Left hindlimb (tissue), 1 donor: ENCODE measurements at regions not wholly inside any gene's neighbourhood (a gene's known extent, or its start where the extent isn't known, plus 50 kb on each side); places are given as distances from the start of the nearest gene placed in this dataset.
"Not testable (repeated sequence)": the region's sequence is repeated elsewhere in the genome, so short reads cannot be mapped to it uniquely, and the experiment has no call there.

Experiments
- DNase-seq: peaks from one replicate; pipeline ENCODE4 v3.0.0-alpha.2; 2018

GRCh38 chr11:80720295-80720694 lies 1279.5 kb upstream of the TENM4 start:
- DNase-seq, result no peak

GRCh38 chr11:80719292-80719646 lies 1278.4 kb upstream of the TENM4 start:
- DNase-seq, result no peak

DNA sequence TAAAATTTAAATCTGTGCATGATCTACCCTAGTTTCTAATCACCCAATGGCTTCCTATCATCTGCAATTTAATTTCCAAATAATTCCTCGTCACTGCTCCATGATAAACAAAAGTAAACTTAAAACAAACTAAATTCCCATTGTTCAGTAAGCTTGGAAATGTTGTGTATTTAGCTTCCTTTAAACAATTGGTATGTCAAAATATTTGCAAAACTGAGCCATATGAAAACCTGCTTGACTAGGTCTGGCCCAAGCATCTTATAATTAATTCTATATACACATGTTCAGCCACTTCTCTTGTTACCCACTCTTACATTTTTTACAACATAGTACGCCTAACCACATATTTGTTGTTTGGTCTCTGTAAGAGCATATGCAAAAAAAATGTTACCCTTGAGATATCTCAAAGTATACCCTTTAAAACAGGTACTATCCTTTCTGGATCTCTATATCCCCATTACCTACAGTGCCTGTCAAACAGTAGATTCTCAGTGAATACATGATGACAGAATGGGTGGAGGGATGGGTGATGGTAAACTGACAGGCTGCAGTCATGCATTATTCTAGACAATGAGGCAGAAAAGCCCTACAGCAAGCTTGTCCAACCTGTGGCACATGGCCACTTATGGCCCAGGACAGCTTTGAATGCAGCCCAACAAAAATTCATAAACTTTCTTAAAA lies 1277.9 kb upstream of the TENM4 start:
- no peak for DNase-seq

- DNase-seq, result no peak
Observed at GRCh38 chr11:80702264-80702663, 1261.4 kb upstream of the TENM4 start.

DNA sequence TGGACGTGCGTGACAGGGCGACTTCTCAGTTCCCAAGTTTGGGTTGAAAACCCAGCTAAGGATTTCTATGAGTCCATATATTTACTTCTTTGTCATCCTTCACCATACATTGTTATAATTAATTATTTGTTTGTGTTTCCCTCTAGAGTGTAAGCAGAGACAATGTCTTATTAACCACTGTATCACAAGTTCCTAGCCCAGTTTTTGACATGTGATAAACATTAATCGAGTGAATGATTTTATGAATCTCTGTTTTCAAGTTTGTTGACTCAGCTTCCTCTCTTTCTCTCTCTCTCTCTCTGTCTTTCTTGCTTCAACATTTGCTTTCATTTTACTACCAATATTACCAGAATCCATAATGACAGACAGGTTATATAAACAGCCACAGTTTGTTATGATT lies 1259.6 kb upstream of the TENM4 start:
- DNase-seq, result no peak

DNA sequence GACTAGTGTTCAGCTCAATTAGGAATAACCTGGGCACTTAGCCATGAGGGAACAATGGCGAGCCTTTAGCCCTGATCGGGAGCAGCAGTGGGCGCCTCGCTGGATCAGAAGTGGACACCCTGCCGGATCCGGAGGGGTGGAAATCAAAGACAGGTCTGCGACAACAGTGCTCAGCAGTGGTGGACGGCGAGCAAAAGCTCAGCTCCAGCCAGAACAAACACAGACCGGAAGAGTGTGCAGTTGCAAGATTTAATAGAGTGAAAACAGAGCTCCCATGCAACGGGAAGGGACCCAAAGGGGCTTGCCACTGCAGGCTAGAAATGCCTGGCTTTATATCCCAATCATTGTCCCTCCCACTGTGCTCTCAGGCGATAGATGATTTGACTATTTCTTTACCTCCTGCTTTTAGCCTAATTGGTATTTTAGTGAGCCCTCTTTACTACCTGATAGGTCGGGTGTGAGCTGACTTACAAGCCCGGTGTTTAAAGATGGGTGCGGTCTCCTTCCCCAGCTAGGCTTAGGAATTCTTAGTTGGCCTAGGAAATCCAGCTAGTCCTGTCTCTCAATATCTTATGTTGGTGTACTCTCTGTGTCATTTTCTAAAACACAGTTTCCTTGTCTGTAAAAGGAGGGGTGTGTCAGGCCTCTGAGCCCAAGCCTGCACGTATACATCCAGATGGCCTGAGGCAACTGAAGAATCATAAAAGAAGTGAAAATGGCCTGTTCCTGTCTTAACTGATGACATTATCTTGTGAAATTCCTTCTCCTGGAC lies 1258.8 kb upstream of the TENM4 start:
- DNase-seq, result not testable (repeated sequence)

DNA sequence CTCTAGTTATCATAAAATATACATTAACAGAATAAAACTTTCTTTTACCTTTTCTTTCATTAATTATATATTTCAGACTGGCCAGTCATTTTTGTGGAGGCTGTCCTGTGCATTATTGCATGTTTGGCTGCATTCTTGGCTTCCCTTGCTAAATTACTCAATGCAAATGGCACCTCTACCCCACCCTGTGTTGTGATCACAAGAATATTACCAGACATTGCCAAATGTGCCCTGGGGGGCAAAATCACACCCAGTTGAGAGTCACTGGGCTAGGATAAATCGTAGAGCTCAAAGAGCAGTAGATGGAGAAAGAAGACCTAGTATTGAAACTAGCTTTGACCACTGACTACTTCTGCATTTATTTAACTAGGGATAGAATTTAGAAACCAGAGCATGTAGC lies 1257.8 kb upstream of the TENM4 start:
- DNase-seq, result no peak

GRCh38 chr11:80694385-80694784 lies 1253.6 kb upstream of the TENM4 start:
- no peak for DNase-seq

DNA sequence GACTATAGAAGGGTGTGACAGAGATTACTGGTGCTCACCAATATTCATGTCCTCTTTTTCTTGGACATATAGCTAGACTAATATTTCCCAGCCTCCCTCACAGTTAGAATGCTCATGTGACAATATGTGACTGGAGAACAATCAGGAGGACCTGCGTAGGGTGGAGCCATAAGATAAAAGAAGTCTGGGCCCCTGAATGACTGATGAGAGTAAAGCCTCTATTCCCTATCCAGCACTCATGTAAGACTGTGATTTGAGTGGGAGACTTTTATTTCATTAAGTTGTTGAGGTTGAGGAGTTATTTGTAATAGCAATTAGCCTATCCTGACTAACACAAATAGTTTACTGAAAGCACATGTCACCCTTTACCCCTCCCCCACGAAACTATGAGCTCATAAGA lies 1247.1 kb upstream of the TENM4 start:
- DNase-seq, result no peak

DNA sequence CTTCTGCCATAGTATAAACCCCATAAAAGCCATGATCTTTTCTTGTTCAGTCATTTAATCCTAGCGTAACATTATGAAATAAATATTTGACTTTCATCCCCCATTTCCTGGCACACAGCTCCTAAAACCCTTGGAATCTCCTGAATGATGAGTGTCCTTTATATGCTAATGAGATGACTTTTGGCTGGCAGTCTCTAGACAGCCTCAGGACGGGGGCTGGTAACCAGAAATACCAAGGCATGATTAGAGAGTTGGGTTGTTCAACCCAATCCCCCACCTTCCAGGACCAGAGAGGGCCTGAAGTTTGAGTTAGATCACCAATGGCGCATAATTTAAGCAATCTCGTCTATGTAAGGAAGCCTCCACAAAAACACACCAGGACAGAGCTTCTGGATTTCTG lies 1246.1 kb upstream of the TENM4 start:
- no peak for DNase-seq

GRCh38 chr11:80673566-80673965 lies 1232.7 kb upstream of the TENM4 start:
- DNase-seq, result no peak

DNA sequence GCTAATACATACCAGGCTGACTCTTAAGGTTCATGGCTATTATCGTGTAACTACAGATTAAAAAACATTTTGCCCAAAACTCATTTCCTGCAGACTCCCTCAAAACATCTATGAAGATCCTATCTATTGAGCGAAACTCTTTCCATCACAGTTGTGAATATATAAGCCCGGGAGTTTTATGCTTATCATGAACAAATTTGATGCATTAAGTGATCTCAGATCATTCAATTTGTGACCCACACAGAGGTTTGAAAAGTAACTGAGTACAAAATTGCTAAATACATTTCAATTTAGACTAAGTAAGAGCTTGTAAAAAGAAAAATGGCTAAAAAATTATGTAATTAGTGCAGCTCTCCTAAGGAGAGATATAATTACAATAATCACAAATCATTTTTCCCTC lies 1228.8 kb upstream of the TENM4 start:
- no peak for DNase-seq

DNA sequence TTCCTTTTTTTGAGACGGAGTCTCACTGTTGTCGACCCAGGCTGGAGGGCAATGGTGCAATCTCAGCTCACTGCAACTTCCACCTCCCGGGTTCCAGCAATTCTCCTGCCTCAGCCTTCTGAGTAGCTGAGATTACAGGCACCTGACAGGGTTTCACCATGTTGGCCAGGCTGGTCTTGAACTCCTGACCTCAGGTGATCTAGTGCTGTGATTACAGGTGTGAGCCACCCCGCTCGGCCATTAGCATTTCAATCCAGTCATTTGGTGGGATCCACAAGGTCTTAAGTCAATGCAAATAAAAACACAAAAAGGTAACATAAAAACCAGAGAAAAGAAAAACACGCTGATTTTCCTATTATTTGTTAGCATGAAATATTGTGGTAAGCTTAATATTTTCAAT lies 1227.2 kb upstream of the TENM4 start:
- no peak for DNase-seq

GRCh38 chr11:80655834-80656233 lies 1215.0 kb upstream of the TENM4 start:
- DNase-seq, result no peak

DNA sequence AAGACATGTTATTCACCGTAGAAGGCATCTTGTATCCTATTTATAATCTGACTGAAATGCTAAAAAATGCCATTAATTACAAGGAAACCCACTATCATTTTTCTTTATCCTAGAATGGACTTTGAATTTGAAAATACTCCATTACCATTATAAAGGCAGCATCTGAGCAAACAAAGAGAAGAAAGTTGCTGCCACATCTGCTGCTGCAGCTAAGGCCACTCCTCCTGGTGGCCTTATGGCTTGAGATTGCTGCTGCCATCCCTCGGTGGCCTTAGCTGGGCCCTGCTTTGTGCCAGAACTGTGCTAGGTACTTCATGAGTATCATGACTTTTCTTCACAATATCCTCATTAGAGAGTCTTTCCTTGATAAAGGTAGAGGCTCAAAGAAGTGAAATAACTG lies 1210.1 kb upstream of the TENM4 start:
- no peak for DNase-seq

GRCh38 chr11:80649186-80649585 lies 1208.4 kb upstream of the TENM4 start:
- DNase-seq, result no peak

DNA sequence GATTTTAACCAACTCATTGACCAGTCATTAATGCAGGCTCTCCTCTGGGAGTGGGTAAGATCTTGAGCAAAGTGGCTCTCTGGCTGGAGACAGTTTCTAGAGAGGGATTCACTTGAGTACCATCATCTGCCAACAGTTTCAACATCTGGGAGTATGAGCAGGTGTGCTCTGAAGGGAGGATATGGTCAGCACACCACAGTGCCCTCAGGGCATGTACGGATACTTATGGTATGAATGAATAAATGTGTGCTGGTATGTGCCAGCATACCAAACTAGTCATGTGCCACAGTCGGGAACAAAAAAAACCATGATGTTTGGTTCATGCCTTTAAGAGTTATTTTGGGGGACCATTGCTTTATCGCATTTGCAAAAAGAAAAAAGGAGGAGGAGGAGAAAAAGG lies 1197.5 kb upstream of the TENM4 start:
- no peak for DNase-seq

DNA sequence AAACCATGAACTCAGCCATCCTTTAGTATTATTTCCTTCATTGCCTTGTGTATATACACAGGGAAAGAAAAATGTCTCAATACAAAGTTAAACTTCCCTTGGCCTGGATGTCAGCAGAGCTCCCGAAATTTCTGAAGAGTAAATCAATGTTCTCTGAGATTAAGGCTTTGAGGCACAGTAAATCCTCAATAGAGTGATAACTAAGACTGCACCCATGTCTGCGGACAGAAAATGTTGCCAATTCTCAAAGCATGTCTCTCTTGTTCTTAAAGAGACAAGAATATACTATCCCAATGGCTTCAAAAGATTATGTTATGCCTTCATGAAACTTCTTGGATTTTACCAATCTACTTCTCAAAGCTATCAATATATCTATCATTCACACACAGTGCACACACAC lies 1196.7 kb upstream of the TENM4 start:
- DNase-seq, result no peak

DNA sequence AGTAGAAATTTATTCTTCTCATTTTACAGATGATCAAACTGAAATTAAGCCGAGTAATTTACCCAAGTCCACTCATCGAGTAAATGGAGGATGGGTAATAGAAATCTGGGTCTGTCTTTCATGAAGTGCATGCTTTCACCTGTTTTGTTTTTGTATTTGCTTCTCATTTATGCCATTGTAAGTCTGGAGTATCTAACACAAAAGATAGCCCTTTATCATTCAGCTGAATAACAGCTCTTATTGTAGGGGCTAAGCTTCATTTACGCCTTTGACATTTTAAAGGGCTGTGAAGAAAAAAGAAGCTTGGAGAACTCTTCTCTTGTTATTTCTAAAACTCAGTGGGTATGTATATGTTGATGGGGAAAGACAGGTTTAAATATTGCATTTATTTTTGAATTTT lies 1196.2 kb upstream of the TENM4 start:
- DNase-seq, result no peak

DNA sequence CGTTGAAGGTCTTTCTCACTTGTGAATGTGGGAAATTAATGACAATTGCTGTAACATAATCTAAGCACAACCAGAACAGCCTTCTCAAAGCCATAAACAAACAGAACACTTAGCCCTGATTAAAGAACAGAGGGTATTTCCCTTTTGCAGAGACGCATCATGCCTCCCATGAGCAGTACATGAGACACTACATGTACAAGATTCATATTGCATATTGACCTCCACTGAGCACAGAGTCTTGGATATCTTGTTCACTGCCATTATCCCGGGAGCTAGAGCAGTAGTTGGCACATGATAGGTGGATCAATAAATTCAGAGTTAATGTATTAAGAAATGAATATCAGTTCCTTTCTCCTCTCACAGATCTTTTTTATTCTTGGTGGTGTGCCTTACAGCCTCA lies 1194.3 kb upstream of the TENM4 start:
- DNase-seq, result no peak

DNA sequence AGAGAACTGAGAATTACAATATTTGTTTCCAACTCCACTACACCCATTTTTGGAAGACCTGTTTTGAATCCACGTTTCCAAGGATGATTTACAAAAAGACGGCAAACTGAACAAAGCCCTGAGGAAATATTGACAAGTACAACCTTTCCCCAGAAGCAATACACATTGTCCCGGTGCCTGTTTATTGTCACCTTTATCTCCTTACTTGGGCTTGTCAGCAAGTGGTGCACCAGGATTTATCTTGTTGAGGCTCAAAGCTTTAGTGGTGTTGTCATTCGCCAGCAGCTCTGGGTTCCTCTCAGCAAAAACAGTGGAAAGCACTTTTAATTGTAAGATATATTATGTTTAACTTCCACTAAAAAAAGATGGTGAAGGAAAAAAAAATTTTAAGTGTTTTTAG lies 1191.9 kb upstream of the TENM4 start:
- no peak for DNase-seq

GRCh38 chr11:80632156-80632555 lies 1191.3 kb upstream of the TENM4 start:
- DNase-seq, result no peak

- DNase-seq, result no peak
Observed at GRCh38 chr11:80629466-80629865, 1188.6 kb upstream of the TENM4 start.

- no peak for DNase-seq
Observed at GRCh38 chr11:80627364-80627763, 1186.5 kb upstream of the TENM4 start.

- DNase-seq, result no peak
Observed at GRCh38 chr11:80626721-80627120, 1185.9 kb upstream of the TENM4 start.
